K562 (cell line): ENCODE measurements at regions not wholly inside any gene's neighbourhood (a gene's known extent, or its start where the extent isn't known, plus 50 kb on each side); places are given as distances from the start of the nearest gene placed in this dataset.

Experiments used
- ATAC-seq: fragments of 200-7000 bp; cut with Tn5 transposase; 3 replicates; pipeline ENCODE4 v1.9.1; 2020; ENCODE audit warnings: moderate library complexity
- BruUV-seq: library from RNA; stranded (reverse); fragments of 400-500 nt; replicated peaks from 2 replicates; lab custom pipeline; 2021; lab: Mats Ljungman, UMichigan
- CTCF ChIA-PET: fragments of 300-600 bp; formaldehyde crosslinking; extraction: SDS; loops from one replicate; lab custom pipeline; 2021; ENCODE audit warnings: low intra/inter-chr PET ratio; lab: Yijun Ruan, JAX
- POLR2A ChIA-PET: fragments of 300-600, 350-650 bp; sonication (Branson Sonifier 250); formaldehyde crosslinking; extraction: SDS; loops from one replicate; lab custom pipeline; 2021; ENCODE audit warnings: antibody characterized with exemption, inconsistent platforms; lab: Yijun Ruan, JAX
- DNase-seq, 4 experiments: peaks; one replicate each; pipeline versions ENCODE4 v3.0.0 to v3.0.0-alpha.2; 2011 to 2018; ENCODE audit warnings: low spot score in 3 of 4, mixed read lengths in 3 of 4; ENCODE audit errors: extremely low read depth in 1 of 4
- FAIRE-seq: peaks from 2 replicates; lab custom pipeline; 2011; peaks lifted over from hg19 to GRCh38; lab: Jason Lieb, UNC
- H2AFZ ChIP-seq: 2 replicates; pipeline ENCODE4 v1.6.0; 2011; ENCODE audit warnings: low read depth, low read length, control low read depth, inconsistent platforms
- H3K27ac ChIP-seq: fragments of 200-600 bp; 3 replicates; pipeline ENCODE4 v1.8.0; 2011; ENCODE audit warnings: low read depth, mild to moderate bottlenecking, control low read depth, inconsistent platforms, low read length, moderate library complexity, mixed read lengths; ENCODE audit errors: extremely low read depth
- H3K27me3 ChIP-seq, 2 experiments: fragments of 300-600 bp in 1 of 2; 2 replicates in 1 of 2; 3 replicates in 1 of 2; pipeline versions ENCODE4 v1.6.0 to v1.8.0; 2011; ENCODE audit warnings: inconsistent platforms in 2 of 2, low read length in 2 of 2, mild to moderate bottlenecking in 1 of 2, mixed read lengths in 1 of 2, moderate library complexity in 1 of 2; ENCODE audit not compliant: control insufficient read depth in 2 of 2, insufficient read depth in 2 of 2
- H3K36me3 ChIP-seq: fragments of 300-600 bp; 3 replicates; pipeline ENCODE4 v1.8.0; 2011; ENCODE audit warnings: mild to moderate bottlenecking, low read length, inconsistent platforms; ENCODE audit not compliant: control insufficient read depth, insufficient read depth
- H3K4me1 ChIP-seq, 2 experiments: fragments of 200-600 bp in 1 of 2; replicated peaks in 1 of 2; 2 replicates in 1 of 2; 3 replicates in 1 of 2; pipeline versions ENCODE4 v1.5.1 to v1.8.0; 2011; ENCODE audit warnings: inconsistent platforms in 2 of 2, low read length in 2 of 2, mild to moderate bottlenecking in 1 of 2, mixed read lengths in 1 of 2, moderate library complexity in 1 of 2; ENCODE audit not compliant: control insufficient read depth in 2 of 2, insufficient read depth in 2 of 2
- H3K4me2 ChIP-seq: 2 replicates; pipeline ENCODE4 v1.6.1; 2011; ENCODE audit warnings: low read length, control low read depth, inconsistent platforms, mixed read lengths; ENCODE audit not compliant: insufficient read depth
- H3K4me3 ChIP-seq: fragments of 200-600 bp; sonication (generic), shearing (Covaris generic); 2 replicates; pipeline ENCODE4 v1.5.1; 2016; ENCODE audit warnings: control low read depth, inconsistent platforms
- H3K79me2 ChIP-seq: fragments of 200-600 bp; 3 replicates; pipeline ENCODE4 v1.8.0; 2011; ENCODE audit warnings: low read length, inconsistent platforms; ENCODE audit not compliant: control insufficient read depth, insufficient read depth
- H3K9ac ChIP-seq, 2 experiments: 2 replicates each; pipeline versions ENCODE4 v1.6.0 to v1.6.1; 2011; ENCODE audit warnings: low read depth in 2 of 2, low read length in 2 of 2, control low read depth in 1 of 2, inconsistent platforms in 1 of 2, mild to moderate bottlenecking in 1 of 2, mixed read lengths in 1 of 2; ENCODE audit not compliant: insufficient read depth in 1 of 2
- H3K9me1 ChIP-seq: one replicate; pipeline ENCODE4 v1.6.0; 2011; ENCODE audit warnings: inconsistent platforms, mild to moderate bottlenecking, low read length, moderate library complexity; ENCODE audit not compliant: control insufficient read depth, insufficient read depth
- H3K9me3 ChIP-seq: replicated peaks from 2 replicates; pipeline ENCODE4 v1.5.1; 2011; ENCODE audit warnings: low read depth, low read length, inconsistent platforms; ENCODE audit not compliant: control insufficient read depth, insufficient read depth
- H4K20me1 ChIP-seq: replicated peaks from 2 replicates; pipeline ENCODE4 v1.6.1; 2011; ENCODE audit warnings: low read length, inconsistent platforms, mixed read lengths; ENCODE audit not compliant: control insufficient read depth, insufficient read depth
- ATF3 ChIP-seq, 2 experiments: fragments of 450-650 bp in 1 of 2; sonication (generic) in 1 of 2; formaldehyde crosslinking in 1 of 2; IDR thresholded peaks in 1 of 2; conservative IDR thresholded peaks in 1 of 2; 2 replicates each; pipeline versions ENCODE4 v1.6.1 to v1.8.1; 2016 to 2023; ENCODE audit warnings: mild to moderate bottlenecking in 2 of 2, moderate library complexity in 2 of 2, inconsistent platforms in 1 of 2, missing genetic modification reagents in 1 of 2
- CBX2 ChIP-seq: fragments of 200-600 bp; sonication (generic); IDR thresholded peaks from one replicate; pipeline ENCODE4 v1.6.1; 2012; ENCODE audit warnings: mild to moderate bottlenecking, low read length, inconsistent platforms; ENCODE audit not compliant: insufficient read depth, poor library complexity, severe bottlenecking
- FOXA3 ChIP-seq, 2 experiments: fragments of 450-650 bp in 1 of 2; sonication (generic) in 1 of 2; formaldehyde crosslinking; IDR thresholded peaks in 1 of 2; conservative IDR thresholded peaks in 1 of 2; 2 replicates each; pipeline versions ENCODE4 v1.4.0 to v1.8.0; 2020 to 2022; ENCODE audit warnings: mild to moderate bottlenecking in 2 of 2, missing genetic modification reagents in 1 of 2
- KAT2B ChIP-seq: IDR thresholded peaks from one replicate; pipeline ENCODE4 v1.6.1; 2012; ENCODE audit warnings: low read depth, mild to moderate bottlenecking, control low read depth, inconsistent platforms, low read length, moderate library complexity
- NCOR1 ChIP-seq: fragments of 450-650 bp; IDR thresholded peaks from 2 replicates; pipeline ENCODE4 v1.6.1; 2016; ENCODE audit warnings: mild to moderate bottlenecking, moderate library complexity
- NR3C1 ChIP-seq: sonication (generic); formaldehyde crosslinking; IDR thresholded peaks from 2 replicates; pipeline ENCODE4 v1.8.1; 2022; ENCODE audit warnings: missing genetic modification reagents
- ZNF184 ChIP-seq: sonication (generic); formaldehyde crosslinking; IDR thresholded peaks from 2 replicates; pipeline ENCODE4 v1.5.0; 2020; ENCODE audit warnings: missing genetic modification reagents
- ZNF232 ChIP-seq: sonication (generic); formaldehyde crosslinking; IDR thresholded peaks from 2 replicates; pipeline ENCODE4 v1.8.0; 2022; ENCODE audit warnings: mild to moderate bottlenecking, missing genetic modification reagents
- ZNF253 ChIP-seq: fragments of 250-450 bp; sonication (Bioruptor Pico); conservative IDR thresholded peaks from 2 replicates; pipeline ENCODE4 v1.6.1; 2021; ENCODE audit warnings: mild to moderate bottlenecking
- WGBS: fragments of 100-300 bp; shearing (Covaris generic); methylation state at CpG from one replicate; pipeline ENCODE4 v1.1.6; 2016; ENCODE audit warnings: low coverage, mixed read lengths; ENCODE audit not compliant: insufficient coverage; ENCODE audit errors: missing lambda C conversion rate; 5-methylcytosine and 5-hydroxymethylcytosine counted together
- in situ Hi-C: fragments of 300-500 bp; cut with MboI; formaldehyde crosslinking; loops from 4 replicates; pipeline ENCODE4 v1.15.0; 2018; ENCODE audit warnings: inconsistent platforms, mixed read lengths
- intact Hi-C: fragments of 100-400 bp; cut with micrococcal nuclease; formaldehyde crosslinking; loops from 2 replicates; pipeline ENCODE4 v1.14.2; 2022

GRCh38 chr19:33927789-33928457, 131.3 kb downstream of the KCTD15 start:
- intact Hi-C loops = no loop called here
- Histone ChIP-seq H3K9ac (no peak overlapping the region), H3K4me1 (no peaks in the 10 kb centered on the region), H3K9me3 (no peaks in the 10 kb centered on the region), H3K27me3 (no peaks in the 10 kb centered on the region; a peak in 1 of 5 replicates), H3K79me2 (no peaks in the 10 kb centered on the region), H3K4me2 (no peak overlapping the region), H3K36me3 (no peaks in the 10 kb centered on the region), H3K27ac (no peak overlapping the region), H2AFZ (no peak overlapping the region), H3K9me1 (no peaks in the 10 kb centered on the region), H3K4me3 (no peak overlapping the region), H4K20me1 (no peaks in the 10 kb centered on the region)
- WGBS = 2% methylated on average over 5 of the region's 5 CpGs
- CTCF ChIA-PET = no interaction called here
- POLR2A ChIA-PET = no interaction called here
- ATAC-seq = no peak
- in situ Hi-C loops = no loop called here
- FAIRE-seq = no peak
- TF ChIP-seq ZNF184 (CRISPR knock-in tag) (no peak), FOXA3 (CRISPR knock-in tag; conservative IDR thresholded peaks at IDR 0.05 in 1 of 2, IDR thresholded peaks at IDR 0.05 in 1 of 2) (no peak), ZNF253 (CRISPR knock-in tag) (no peak), ATF3 (IDR thresholded peaks at IDR 0.05) (no peak), ATF3 (CRISPR knock-in tag; conservative IDR thresholded peaks at IDR 0.05) (no peak), CBX2 (no peak), ZNF232 (CRISPR knock-in tag) (no peak), KAT2B (no peak), NCOR1 (no peak), NR3C1 (no peak)
- no peak for DNase-seq
- no TSS peak for BruUV-seq
